Calu3 (cell line): ENCODE measurements at regions not wholly inside any gene's neighbourhood (a gene's known extent, or its start where the extent isn't known, plus 50 kb on each side); places are given as distances from the start of the nearest gene placed in this dataset.

Experiments
- BruUV-seq: library from RNA; stranded (reverse); fragments of 400-500 nt; replicated peaks from 2 replicates; lab custom pipeline; 2021; lab: Mats Ljungman, UMichigan
- CTCF ChIA-PET: fragments of 300-600 bp; sonication (Branson Sonifier 250); formaldehyde crosslinking; loops from one replicate; lab custom pipeline; 2022; ENCODE audit warnings: antibody characterized with exemption; lab: Charles Lee
- DNase-seq: peaks from one replicate; pipeline ENCODE4 v3.0.0; 2022
- H3K27ac Mint-ChIP-seq: one replicate; pipeline ENCODE4 v1.8.0; 2022; ENCODE audit warnings: mixed read lengths; ENCODE audit not compliant: unreplicated experiment
- H3K27me3 Mint-ChIP-seq: one replicate; pipeline ENCODE4 v1.8.0; 2022; ENCODE audit warnings: mixed read lengths; ENCODE audit not compliant: unreplicated experiment
- H3K36me3 Mint-ChIP-seq: one replicate; pipeline ENCODE4 v1.8.0; 2022; ENCODE audit warnings: mild to moderate bottlenecking, moderate library complexity, mixed read lengths; ENCODE audit not compliant: insufficient read depth, unreplicated experiment
- H3K4me1 Mint-ChIP-seq: one replicate; pipeline ENCODE4 v1.8.0; 2022; ENCODE audit warnings: mild to moderate bottlenecking, low read depth, mixed read lengths; ENCODE audit not compliant: unreplicated experiment
- H3K4me3 Mint-ChIP-seq: one replicate; pipeline ENCODE4 v1.8.0; 2022; ENCODE audit warnings: mild to moderate bottlenecking, low read depth, moderate library complexity, mixed read lengths; ENCODE audit not compliant: unreplicated experiment
- H3K9me3 Mint-ChIP-seq: one replicate; pipeline ENCODE4 v1.8.0; 2022; ENCODE audit warnings: low read depth, mixed read lengths; ENCODE audit not compliant: unreplicated experiment
- intact Hi-C: fragments of 100-400 bp; cut with micrococcal nuclease; formaldehyde crosslinking; loops from one replicate; pipeline ENCODE4 v1.10.0; 2022; ENCODE audit not compliant: unreplicated experiment
- TF ChIP-seq, protein P1 (sequence below): fragments of 200-600 bp; IDR thresholded peaks from one replicate; pipeline ENCODE4 v1.8.0; 2022; ENCODE audit warnings: antibody characterized with exemption; ENCODE audit not compliant: unreplicated experiment

DNA sequence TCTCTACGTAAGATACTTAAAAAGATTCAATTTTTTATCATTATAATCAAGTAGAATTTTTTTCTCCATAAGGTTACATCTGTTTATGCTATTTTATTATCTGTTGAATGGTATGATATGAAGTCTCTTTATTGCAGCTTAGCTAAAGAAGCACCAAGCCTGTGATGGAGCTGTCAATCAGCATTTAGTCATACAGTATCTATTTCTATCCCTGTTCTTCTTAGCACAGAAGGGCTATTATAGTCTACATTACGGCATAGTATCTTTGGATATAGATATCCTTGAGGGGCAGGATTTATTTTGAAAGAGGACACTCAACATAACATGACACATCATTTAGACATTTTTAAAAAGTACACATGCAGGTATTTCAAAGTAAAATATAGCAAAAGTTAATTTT lies 277.1 kb downstream of the FOXG1 start:
- H3K27ac Mint-ChIP-seq: no peak overlapping the region

DNA sequence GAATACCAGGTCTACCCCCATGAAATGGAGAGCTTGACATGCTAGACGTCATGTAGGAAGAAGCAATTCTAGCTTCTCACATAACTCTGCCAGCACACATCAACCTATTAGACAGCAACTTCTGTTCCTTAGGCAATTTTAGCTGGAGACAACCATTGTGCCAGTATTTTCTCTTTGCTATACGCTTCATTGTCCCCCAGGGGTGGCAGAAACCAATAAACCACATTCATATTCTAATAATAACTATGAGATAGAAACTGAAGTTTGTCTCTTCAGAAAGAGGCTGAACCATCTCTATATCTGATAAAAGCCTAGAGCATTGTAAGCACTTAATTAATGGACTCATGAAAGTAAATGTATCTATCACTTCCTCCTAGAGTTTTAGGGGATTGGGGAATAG lies 278.6 kb downstream of the FOXG1 start:
- TF ChIP-seq, protein P1, sequence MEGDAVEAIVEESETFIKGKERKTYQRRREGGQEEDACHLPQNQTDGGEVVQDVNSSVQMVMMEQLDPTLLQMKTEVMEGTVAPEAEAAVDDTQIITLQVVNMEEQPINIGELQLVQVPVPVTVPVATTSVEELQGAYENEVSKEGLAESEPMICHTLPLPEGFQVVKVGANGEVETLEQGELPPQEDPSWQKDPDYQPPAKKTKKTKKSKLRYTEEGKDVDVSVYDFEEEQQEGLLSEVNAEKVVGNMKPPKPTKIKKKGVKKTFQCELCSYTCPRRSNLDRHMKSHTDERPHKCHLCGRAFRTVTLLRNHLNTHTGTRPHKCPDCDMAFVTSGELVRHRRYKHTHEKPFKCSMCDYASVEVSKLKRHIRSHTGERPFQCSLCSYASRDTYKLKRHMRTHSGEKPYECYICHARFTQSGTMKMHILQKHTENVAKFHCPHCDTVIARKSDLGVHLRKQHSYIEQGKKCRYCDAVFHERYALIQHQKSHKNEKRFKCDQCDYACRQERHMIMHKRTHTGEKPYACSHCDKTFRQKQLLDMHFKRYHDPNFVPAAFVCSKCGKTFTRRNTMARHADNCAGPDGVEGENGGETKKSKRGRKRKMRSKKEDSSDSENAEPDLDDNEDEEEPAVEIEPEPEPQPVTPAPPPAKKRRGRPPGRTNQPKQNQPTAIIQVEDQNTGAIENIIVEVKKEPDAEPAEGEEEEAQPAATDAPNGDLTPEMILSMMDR: no peak
- H3K36me3 Mint-ChIP-seq: no peaks in the 10 kb centered on the region
- H3K9me3 Mint-ChIP-seq: peaks cover 2% of the 10 kb centered on the region
- H3K27ac Mint-ChIP-seq: no peak overlapping the region
- no peak overlapping the region for H3K4me3 Mint-ChIP-seq
- DNase-seq: no peak
- intact Hi-C loops: no loop called here
- BruUV-seq: no TSS peak
- CTCF ChIA-PET: no interaction called here
- no peaks in the 10 kb centered on the region for H3K4me1 Mint-ChIP-seq
- no peaks in the 10 kb centered on the region for H3K27me3 Mint-ChIP-seq

More for the DNA sequence above, 277.1 kb downstream of the FOXG1 start:
- DNase-seq: no peak
- Mint-ChIP-seq H3K27me3 (no peaks in the 10 kb centered on the region), H3K36me3 (no peaks in the 10 kb centered on the region), H3K4me1 (no peaks in the 10 kb centered on the region), H3K4me3 (no peak overlapping the region), H3K9me3 (no peaks in the 10 kb centered on the region)
- intact Hi-C loops: no loop called here
- TF ChIP-seq, protein P1: no peak
- CTCF ChIA-PET: no interaction called here
- BruUV-seq: no TSS peak

DNA sequence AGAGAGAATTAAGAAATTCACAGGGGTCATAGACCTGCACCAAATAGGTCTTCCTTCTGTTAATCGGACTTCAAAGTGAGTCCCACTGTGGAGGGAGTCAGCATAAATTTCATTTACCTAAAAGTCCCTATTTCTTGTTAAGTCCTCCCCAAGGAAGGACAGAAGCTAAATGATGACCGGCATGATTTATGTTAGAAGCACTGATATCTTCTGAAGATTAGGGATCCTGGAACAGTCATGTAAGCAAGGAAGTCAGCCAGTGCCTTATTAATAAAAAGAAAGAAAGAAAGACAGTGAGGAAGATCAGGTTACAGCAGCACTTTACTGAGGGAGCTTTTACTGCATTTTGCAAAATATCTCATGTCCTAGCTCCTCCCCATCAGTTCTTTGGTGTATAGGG lies 287.5 kb downstream of the FOXG1 start:
- CTCF ChIA-PET: no interaction called here
- TF ChIP-seq, protein P1: no peak
- Mint-ChIP-seq H3K9me3 (peaks cover 3% of the 10 kb centered on the region), H3K4me3 (no peak overlapping the region), H3K4me1 (no peaks in the 10 kb centered on the region), H3K27ac (no peak overlapping the region), H3K27me3 (no peaks in the 10 kb centered on the region), H3K36me3 (no peaks in the 10 kb centered on the region)
- DNase-seq: no peak
- intact Hi-C loops: no loop called here
- no TSS peak for BruUV-seq

DNA sequence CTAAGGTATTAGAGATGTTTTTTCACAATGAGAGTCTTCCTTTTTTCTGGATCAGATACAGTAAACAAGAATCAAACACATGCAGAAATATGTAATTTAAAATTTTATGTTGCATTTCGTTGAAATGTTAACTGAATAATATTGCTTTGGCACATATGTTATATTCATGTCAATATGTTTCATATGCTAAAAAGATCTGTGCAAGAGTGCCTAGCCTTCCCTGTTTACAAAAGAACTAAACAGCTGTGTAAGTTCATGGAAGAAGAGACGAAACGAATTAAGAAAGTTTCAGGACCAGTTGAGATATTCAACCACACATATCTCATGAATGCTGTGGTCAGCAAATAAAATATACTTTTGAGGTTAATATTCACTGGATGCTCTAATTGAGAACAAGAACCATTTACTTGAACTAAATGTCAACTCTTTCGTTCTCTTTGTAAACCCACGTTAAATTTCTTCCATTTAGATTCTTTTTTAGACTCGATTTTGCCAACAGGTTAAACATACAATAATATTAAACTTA lies 289.5 kb downstream of the FOXG1 start:
- CTCF ChIA-PET: no interaction called here

More for the DNA sequence above, 289.5 kb downstream of the FOXG1 start:
- TF ChIP-seq, protein P1: no peak
- BruUV-seq: no TSS peak
- H3K4me1 Mint-ChIP-seq: no peaks in the 10 kb centered on the region
- no peak for DNase-seq
- no peak overlapping the region for H3K27ac Mint-ChIP-seq
- H3K36me3 Mint-ChIP-seq: no peaks in the 10 kb centered on the region
- no peaks in the 10 kb centered on the region for H3K27me3 Mint-ChIP-seq
- no peaks in the 10 kb centered on the region for H3K9me3 Mint-ChIP-seq
- intact Hi-C loops: no loop called here
- no peak overlapping the region for H3K4me3 Mint-ChIP-seq
